Uterus (tissue), 2 donors: ENCODE measurements at regions not wholly inside any gene's neighbourhood (a gene's known extent, or its start where the extent isn't known, plus 50 kb on each side); places are given as distances from the start of the nearest gene placed in this dataset.
"Not testable (repeated sequence)": the region's sequence is repeated elsewhere in the genome, so short reads cannot be mapped to it uniquely, and the experiment has no call there.

Experiments used
- POLR2A ChIP-seq, 2 donors: fragments of 450-650 bp; IDR thresholded peaks; one replicate each; pipeline ENCODE4 v1.6.1; 2016; ENCODE audit warnings: antibody characterized with exemption in 2 of 2, mild to moderate bottlenecking in 1 of 2, moderate library complexity in 1 of 2
- TF ChIP-seq, protein P1 (sequence below), 4 experiments: fragments of 200-600 bp in 2 of 4; fragments of 450-650 bp in 2 of 4; sonication (generic) in 2 of 4; IDR thresholded peaks; one replicate each; pipeline ENCODE4 v1.5.1; 2016 to 2019; ENCODE audit warnings: antibody characterized with exemption in 4 of 4, mild to moderate bottlenecking in 2 of 4, moderate library complexity in 1 of 4

DNA sequence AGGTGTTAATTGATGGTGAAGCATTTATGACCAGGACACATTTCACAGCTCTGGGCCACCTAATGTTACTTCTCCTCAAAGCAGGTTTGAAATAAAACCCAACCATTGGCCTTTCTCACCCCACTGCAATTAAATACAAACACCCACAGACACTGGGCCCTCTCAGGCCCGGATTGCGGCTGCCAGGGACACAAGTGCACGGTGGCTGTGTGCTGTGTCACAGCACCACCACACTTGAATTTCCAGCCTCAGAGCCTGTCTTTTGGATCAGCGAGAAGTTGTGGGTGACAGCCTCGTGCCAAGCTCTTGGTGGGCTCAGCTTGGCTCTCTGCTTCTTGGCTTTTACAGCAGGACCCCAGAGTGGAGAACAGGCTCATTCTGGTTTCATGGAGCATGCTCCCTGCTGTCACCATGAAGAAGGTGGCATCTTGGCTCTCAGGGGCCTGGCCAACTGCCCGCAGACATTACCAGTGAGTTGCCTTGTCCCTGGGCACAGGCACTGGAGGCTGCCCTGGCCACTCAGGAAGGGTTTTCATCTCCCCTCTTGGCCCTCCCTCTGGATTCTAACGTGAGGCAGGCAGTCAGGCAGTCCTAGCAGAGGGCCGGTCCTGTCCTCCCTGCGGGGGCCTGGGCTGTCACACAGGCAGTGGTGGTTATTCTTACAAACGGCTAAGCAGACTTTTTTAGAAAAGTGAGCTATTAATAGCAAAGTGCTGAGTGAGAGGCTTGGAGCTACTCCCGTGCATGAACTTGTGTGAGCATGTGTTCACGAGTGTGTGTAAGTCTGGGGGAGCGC, 234.5 kb downstream of the BCL2L11 start:
- TF ChIP-seq, protein P1, sequence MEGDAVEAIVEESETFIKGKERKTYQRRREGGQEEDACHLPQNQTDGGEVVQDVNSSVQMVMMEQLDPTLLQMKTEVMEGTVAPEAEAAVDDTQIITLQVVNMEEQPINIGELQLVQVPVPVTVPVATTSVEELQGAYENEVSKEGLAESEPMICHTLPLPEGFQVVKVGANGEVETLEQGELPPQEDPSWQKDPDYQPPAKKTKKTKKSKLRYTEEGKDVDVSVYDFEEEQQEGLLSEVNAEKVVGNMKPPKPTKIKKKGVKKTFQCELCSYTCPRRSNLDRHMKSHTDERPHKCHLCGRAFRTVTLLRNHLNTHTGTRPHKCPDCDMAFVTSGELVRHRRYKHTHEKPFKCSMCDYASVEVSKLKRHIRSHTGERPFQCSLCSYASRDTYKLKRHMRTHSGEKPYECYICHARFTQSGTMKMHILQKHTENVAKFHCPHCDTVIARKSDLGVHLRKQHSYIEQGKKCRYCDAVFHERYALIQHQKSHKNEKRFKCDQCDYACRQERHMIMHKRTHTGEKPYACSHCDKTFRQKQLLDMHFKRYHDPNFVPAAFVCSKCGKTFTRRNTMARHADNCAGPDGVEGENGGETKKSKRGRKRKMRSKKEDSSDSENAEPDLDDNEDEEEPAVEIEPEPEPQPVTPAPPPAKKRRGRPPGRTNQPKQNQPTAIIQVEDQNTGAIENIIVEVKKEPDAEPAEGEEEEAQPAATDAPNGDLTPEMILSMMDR (IDR thresholded peaks at IDR 0.05): not testable (repeated sequence)
- not testable (repeated sequence) for TF ChIP-seq POLR2A (IDR thresholded peaks at IDR 0.05)
